ENCODE measurements at regions not wholly inside any gene's neighbourhood (a gene's known extent, or its start where the extent isn't known, plus 50 kb on each side); places are given as distances from the start of the nearest gene placed in this dataset.

DNA sequence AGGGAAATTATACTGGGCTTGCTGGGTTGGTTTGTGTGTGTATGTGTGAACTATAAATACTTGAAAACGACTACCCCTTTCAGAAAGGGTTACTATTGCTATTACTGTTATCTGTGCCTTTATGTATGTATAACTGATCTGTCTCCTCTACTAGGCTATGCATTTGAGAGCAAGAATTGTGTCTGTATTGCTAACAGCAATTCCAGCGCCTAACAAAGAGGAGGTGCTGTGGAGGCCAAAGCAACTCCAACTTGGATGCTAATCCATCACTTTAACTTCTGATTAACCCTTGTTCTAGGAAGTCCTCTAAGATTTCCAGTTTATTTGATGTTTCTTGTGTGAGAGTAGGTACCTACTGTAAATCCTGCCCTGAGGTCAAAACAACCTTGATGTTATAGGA is 313.9 kb downstream of the PCNX1 start:
- H3K36me3 ChIP-seq (ENCODE audit: low read depth): no peaks in the 10 kb centered on the region
- H3K4me2 ChIP-seq: 0 out of 2 replicates have a peak overlapping the region, but pooled peaks have one; percentile 34
- H4K20me1 ChIP-seq (ENCODE audit: insufficient read depth): no peaks in the 10 kb centered on the region
- H3K4me3 ChIP-seq: no peak overlapping the region
- no peak for TF ChIP-seq EZH2 (IDR thresholded peaks at IDR 0.05; ENCODE audit: low read depth)
- TF ChIP-seq, protein P1, sequence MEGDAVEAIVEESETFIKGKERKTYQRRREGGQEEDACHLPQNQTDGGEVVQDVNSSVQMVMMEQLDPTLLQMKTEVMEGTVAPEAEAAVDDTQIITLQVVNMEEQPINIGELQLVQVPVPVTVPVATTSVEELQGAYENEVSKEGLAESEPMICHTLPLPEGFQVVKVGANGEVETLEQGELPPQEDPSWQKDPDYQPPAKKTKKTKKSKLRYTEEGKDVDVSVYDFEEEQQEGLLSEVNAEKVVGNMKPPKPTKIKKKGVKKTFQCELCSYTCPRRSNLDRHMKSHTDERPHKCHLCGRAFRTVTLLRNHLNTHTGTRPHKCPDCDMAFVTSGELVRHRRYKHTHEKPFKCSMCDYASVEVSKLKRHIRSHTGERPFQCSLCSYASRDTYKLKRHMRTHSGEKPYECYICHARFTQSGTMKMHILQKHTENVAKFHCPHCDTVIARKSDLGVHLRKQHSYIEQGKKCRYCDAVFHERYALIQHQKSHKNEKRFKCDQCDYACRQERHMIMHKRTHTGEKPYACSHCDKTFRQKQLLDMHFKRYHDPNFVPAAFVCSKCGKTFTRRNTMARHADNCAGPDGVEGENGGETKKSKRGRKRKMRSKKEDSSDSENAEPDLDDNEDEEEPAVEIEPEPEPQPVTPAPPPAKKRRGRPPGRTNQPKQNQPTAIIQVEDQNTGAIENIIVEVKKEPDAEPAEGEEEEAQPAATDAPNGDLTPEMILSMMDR (conservative IDR thresholded peaks at IDR 0.05): no peak
- H3K9me2 ChIP-seq (ENCODE audit: insufficient read depth): no peaks in the 10 kb centered on the region
- H3K4me1 ChIP-seq (replicated peaks; ENCODE audit: insufficient read depth): peaks cover 24% of the 10 kb centered on the region
- H3F3A ChIP-seq (ENCODE audit: insufficient read depth, low read depth): peaks cover 19% of the 10 kb centered on the region; the same call in 1 of the 2 replicates
- no peaks in the 10 kb centered on the region for H3K79me2 ChIP-seq (ENCODE audit: low read depth)
- H2AFZ ChIP-seq: peak overlapping the region; percentile 53
- intact Hi-C loops (cut with micrococcal nuclease; ENCODE audit: unreplicated experiment): no loop called here
- H3K27ac ChIP-seq: peak overlapping the region; percentile 56
- ChIA-PET POLR2A (ENCODE audit: unreplicated experiment) (no interaction called here), CTCF (no interaction called here)
- H3K9me3 ChIP-seq (ENCODE audit: insufficient read depth, low read depth): 0 out of 2 replicates have a peak, but pooled peaks cover 10% of the 10 kb centered on the region
- no peak for DNase-seq
- no peaks in the 10 kb centered on the region for H3K27me3 ChIP-seq (ENCODE audit: insufficient read depth, low read depth)
- no TSS peak for BruUV-seq (replicated peaks)

- POLR2A ChIA-PET (ENCODE audit: unreplicated experiment): no interaction called here
- Histone ChIP-seq H3F3A (ENCODE audit: insufficient read depth, low read depth) (peaks cover 26% of the 10 kb centered on the region), H3K27ac (no peak overlapping the region), H4K20me1 (ENCODE audit: insufficient read depth) (no peaks in the 10 kb centered on the region), H2AFZ (no peak overlapping the region), H3K4me3 (no peak overlapping the region), H3K9me2 (ENCODE audit: insufficient read depth) (no peaks in the 10 kb centered on the region), H3K4me1 (replicated peaks; ENCODE audit: insufficient read depth) (peaks cover 36% of the 10 kb centered on the region), H3K79me2 (ENCODE audit: low read depth) (no peaks in the 10 kb centered on the region), H3K9me3 (ENCODE audit: insufficient read depth, low read depth) (0 out of 2 replicates have a peak, but pooled peaks cover 3% of the 10 kb centered on the region), H3K4me2 (no peak overlapping the region), H3K27me3 (ENCODE audit: insufficient read depth, low read depth) (no peaks in the 10 kb centered on the region), H3K36me3 (ENCODE audit: low read depth) (no peaks in the 10 kb centered on the region)
- intact Hi-C loops (cut with micrococcal nuclease; ENCODE audit: unreplicated experiment): no loop called here
- BruUV-seq (replicated peaks): no TSS peak
- DNase-seq: no peak
- CTCF ChIA-PET: no interaction called here
- TF ChIP-seq EZH2 (IDR thresholded peaks at IDR 0.05; ENCODE audit: low read depth): no peak
- TF ChIP-seq, protein P1 (conservative IDR thresholded peaks at IDR 0.05): no peak
These were observed 317.9 kb downstream of the PCNX1 start for GRCh38 chr14:71225113-71225512.

GRCh38 chr14:71228711-71229110 is 321.5 kb downstream of the PCNX1 start:
- Histone ChIP-seq H3K79me2 (ENCODE audit: low read depth) (no peaks in the 10 kb centered on the region), H3K9me2 (ENCODE audit: insufficient read depth) (no peaks in the 10 kb centered on the region), H3K4me1 (replicated peaks; ENCODE audit: insufficient read depth) (peaks cover 22% of the 10 kb centered on the region), H3K4me2 (peak overlapping the region; percentile 23), H4K20me1 (ENCODE audit: insufficient read depth) (no peaks in the 10 kb centered on the region), H3K9me3 (ENCODE audit: insufficient read depth, low read depth) (no peaks in the 10 kb centered on the region), H3K36me3 (ENCODE audit: low read depth) (no peaks in the 10 kb centered on the region), H2AFZ (peak overlapping the region; percentile 67), H3K27me3 (ENCODE audit: insufficient read depth, low read depth) (no peaks in the 10 kb centered on the region), H3K4me3 (no peak overlapping the region), H3K27ac (peak overlapping the region; percentile 63), H3F3A (ENCODE audit: insufficient read depth, low read depth) (peaks cover 11% of the 10 kb centered on the region)
- CTCF ChIA-PET: no interaction called here
- intact Hi-C loops (cut with micrococcal nuclease; ENCODE audit: unreplicated experiment): loop anchor here (2.0 kb wide), 1 partner anchor 86 kb away; no protein-coding TSS in a partner anchor
- no TSS peak for BruUV-seq (replicated peaks)
- no peak for TF ChIP-seq EZH2 (IDR thresholded peaks at IDR 0.05; ENCODE audit: low read depth)
- TF ChIP-seq, protein P1 (conservative IDR thresholded peaks at IDR 0.05): no peak
- POLR2A ChIA-PET (ENCODE audit: unreplicated experiment): no interaction called here
- peak; percentile 21 to 81 for DNase-seq

Data from PC-9 (cell line).